ENCODE measurements at regions not wholly inside any gene's neighbourhood (a gene's known extent, or its start where the extent isn't known, plus 50 kb on each side); places are given as distances from the start of the nearest gene placed in this dataset.

DNA sequence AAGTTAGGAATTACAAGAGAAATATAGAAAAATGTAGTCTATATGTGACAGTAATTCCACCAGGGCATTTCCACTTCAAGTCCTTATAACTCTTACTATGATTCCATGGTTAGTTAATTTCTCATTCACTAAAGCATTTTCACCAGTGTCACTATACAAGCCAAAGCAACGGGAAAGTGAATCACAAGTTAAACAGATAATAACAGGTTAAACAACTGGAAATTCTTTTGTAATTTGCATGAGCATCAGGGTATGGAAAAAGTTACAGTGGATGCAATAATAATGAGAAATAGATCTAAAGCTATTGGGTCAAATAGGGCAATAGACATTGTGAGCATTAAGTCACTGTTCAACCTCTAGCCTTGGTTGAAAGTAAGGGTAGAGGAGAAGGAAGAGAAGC, 88.9 kb upstream of the ST6GAL2 start:
- H3K9me3 ChIP-seq = no peaks in the 10 kb centered on the region
- no peaks in the 10 kb centered on the region for H3K36me3 ChIP-seq
- in situ Hi-C loops (cut with MboI; ENCODE audit: low sequenced_read_pairs in 4 of 4) (no loop called here), intact Hi-C loops (cut with DNase I; ENCODE audit: low total_unique reads) (no loop called here)
- TF ChIP-seq, protein P1, sequence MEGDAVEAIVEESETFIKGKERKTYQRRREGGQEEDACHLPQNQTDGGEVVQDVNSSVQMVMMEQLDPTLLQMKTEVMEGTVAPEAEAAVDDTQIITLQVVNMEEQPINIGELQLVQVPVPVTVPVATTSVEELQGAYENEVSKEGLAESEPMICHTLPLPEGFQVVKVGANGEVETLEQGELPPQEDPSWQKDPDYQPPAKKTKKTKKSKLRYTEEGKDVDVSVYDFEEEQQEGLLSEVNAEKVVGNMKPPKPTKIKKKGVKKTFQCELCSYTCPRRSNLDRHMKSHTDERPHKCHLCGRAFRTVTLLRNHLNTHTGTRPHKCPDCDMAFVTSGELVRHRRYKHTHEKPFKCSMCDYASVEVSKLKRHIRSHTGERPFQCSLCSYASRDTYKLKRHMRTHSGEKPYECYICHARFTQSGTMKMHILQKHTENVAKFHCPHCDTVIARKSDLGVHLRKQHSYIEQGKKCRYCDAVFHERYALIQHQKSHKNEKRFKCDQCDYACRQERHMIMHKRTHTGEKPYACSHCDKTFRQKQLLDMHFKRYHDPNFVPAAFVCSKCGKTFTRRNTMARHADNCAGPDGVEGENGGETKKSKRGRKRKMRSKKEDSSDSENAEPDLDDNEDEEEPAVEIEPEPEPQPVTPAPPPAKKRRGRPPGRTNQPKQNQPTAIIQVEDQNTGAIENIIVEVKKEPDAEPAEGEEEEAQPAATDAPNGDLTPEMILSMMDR (IDR thresholded peaks at IDR 0.05 in 4 of 5, conservative IDR thresholded peaks at IDR 0.05 in 1 of 5) = no peak
- no peak for TF ChIP-seq POLR2A (IDR thresholded peaks at IDR 0.05)
- H3K4me3 ChIP-seq = no peak overlapping the region
- H3K27ac ChIP-seq = no peak overlapping the region
- no peaks in the 10 kb centered on the region for H3K4me1 ChIP-seq
- no peak for DNase-seq
- ATAC-seq = no peak
- no peaks in the 10 kb centered on the region for H3K27me3 ChIP-seq

DNA sequence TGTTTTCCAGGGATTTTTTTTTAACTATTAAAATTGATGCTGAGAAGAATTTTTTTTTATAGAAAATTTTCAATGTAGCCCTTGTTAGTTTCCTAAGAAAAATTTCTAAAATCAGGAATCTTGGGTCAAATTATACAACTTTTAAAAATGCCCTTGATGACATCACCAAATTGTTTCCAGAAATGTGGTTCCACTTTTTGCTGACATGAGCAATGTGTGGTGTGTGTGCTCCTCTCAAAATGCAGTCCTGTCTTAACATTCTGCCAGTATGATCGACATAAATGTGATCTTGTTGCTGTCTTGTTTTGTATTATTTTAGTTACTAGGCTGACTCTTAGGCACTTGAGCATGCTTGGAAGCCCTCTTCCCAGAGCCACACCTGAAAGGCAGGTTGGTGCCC, 89.7 kb upstream of the ST6GAL2 start:
- Histone ChIP-seq H3K9me3 (no peaks in the 10 kb centered on the region), H3K36me3 (no peaks in the 10 kb centered on the region), H3K27ac (no peak overlapping the region), H3K4me3 (no peak overlapping the region), H3K27me3 (no peaks in the 10 kb centered on the region), H3K4me1 (no peaks in the 10 kb centered on the region)
- TF ChIP-seq POLR2A (IDR thresholded peaks at IDR 0.05) = no peak
- TF ChIP-seq, protein P1 (IDR thresholded peaks at IDR 0.05 in 4 of 5, conservative IDR thresholded peaks at IDR 0.05 in 1 of 5) = no peak
- ATAC-seq (no peak), DNase-seq (no peak)
- in situ Hi-C loops (cut with MboI; ENCODE audit: low sequenced_read_pairs in 4 of 4) (no loop called here), intact Hi-C loops (cut with DNase I; ENCODE audit: low total_unique reads) (no loop called here)

DNA sequence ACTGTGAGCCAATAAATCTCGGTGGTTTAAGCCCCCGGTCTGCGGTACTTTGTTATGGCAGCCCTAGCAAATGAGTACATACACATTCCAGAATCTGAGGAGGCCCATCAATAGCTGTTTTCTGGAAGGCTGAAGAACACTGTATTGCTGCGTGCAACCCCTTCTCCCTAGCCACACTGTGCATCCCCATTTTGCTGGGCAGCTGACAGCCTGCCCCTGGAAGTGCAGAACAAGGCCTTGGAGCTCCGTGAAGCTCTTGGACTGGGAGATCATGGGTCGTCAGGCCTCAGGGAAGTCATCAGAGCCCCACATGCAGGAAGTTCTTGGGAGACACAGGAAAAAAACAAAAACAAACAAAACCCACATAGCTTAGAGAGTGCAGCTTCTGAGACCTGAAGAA, 90.6 kb upstream of the ST6GAL2 start:
- Histone ChIP-seq H3K27me3 (no peaks in the 10 kb centered on the region), H3K9me3 (no peaks in the 10 kb centered on the region), H3K36me3 (no peaks in the 10 kb centered on the region), H3K4me1 (no peaks in the 10 kb centered on the region), H3K4me3 (no peak overlapping the region), H3K27ac (no peak overlapping the region)
- DNase-seq (no peak), ATAC-seq (no peak)
- in situ Hi-C loops (cut with MboI; ENCODE audit: low sequenced_read_pairs in 4 of 4) (no loop called here), intact Hi-C loops (cut with DNase I; ENCODE audit: low total_unique reads) (no loop called here)
- TF ChIP-seq, protein P1 (IDR thresholded peaks at IDR 0.05 in 4 of 5, conservative IDR thresholded peaks at IDR 0.05 in 1 of 5) = no peak
- TF ChIP-seq POLR2A (IDR thresholded peaks at IDR 0.05) = no peak

DNA sequence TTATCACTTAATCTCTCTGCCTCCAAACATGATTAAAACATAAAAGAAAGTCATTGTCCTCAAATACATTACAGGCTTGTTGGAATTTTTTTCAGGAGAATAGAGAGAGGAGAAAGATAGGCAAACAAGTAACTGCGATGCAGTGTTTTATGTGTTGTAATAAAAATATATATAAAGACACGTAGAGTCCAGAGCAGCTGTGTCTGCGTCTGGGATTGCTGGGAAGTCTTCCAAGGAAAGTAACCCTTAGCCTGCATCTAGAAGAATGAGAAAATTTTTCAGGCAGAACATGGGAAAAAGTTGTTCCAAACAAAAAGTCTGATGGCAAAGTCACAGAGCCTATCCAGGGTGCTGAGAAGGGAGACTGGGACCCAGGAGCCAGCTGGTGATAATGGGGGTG, 91.8 kb upstream of the ST6GAL2 start:
- in situ Hi-C loops (cut with MboI; ENCODE audit: low sequenced_read_pairs in 4 of 4) (no loop called here), intact Hi-C loops (cut with DNase I; ENCODE audit: low total_unique reads) (no loop called here)
- H3K27me3 ChIP-seq = no peaks in the 10 kb centered on the region
- no peaks in the 10 kb centered on the region for H3K36me3 ChIP-seq
- H3K9me3 ChIP-seq = no peaks in the 10 kb centered on the region
- no peaks in the 10 kb centered on the region for H3K4me1 ChIP-seq
- H3K4me3 ChIP-seq = no peak overlapping the region
- no peak for TF ChIP-seq POLR2A (IDR thresholded peaks at IDR 0.05)
- TF ChIP-seq, protein P1 (IDR thresholded peaks at IDR 0.05 in 4 of 5, conservative IDR thresholded peaks at IDR 0.05 in 1 of 5) = no peak
- DNase-seq = no peak
- H3K27ac ChIP-seq = no peak overlapping the region
- ATAC-seq = no peak

DNA sequence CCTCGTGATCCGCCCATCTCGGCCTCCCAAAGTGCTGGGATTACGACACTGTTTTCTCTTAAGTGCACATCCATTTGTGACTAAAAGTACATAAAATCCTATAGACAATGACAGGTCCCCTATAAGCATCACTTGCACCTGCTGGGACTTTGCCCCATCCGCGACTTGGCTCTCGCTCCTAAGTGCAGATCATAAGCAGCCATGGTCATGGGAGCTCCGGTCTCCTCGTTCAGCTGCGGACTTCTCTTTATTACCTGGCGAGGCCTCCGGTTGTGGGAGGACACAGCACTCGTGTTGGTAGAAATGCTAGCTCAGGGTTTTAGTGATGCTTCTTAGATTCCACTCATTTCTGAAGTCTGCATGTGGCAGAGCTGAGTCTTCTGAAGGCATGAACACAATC, 92.7 kb upstream of the ST6GAL2 start:
- in situ Hi-C loops (cut with MboI; ENCODE audit: low sequenced_read_pairs in 4 of 4) (no loop called here), intact Hi-C loops (cut with DNase I; ENCODE audit: low total_unique reads) (no loop called here)
- Histone ChIP-seq H3K4me1 (no peaks in the 10 kb centered on the region), H3K36me3 (no peaks in the 10 kb centered on the region), H3K9me3 (no peaks in the 10 kb centered on the region), H3K27me3 (no peaks in the 10 kb centered on the region), H3K4me3 (no peak overlapping the region), H3K27ac (no peak overlapping the region)
- ATAC-seq = no peak
- TF ChIP-seq, protein P1 (IDR thresholded peaks at IDR 0.05 in 4 of 5, conservative IDR thresholded peaks at IDR 0.05 in 1 of 5) = no peak
- no peak for TF ChIP-seq POLR2A (IDR thresholded peaks at IDR 0.05)
- no peak for DNase-seq

All from gastrocnemius medialis (tissue), 4 donors.